H1 (cell line): ENCODE measurements at regions not wholly inside any gene's neighbourhood (a gene's known extent, or its start where the extent isn't known, plus 50 kb on each side); places are given as distances from the start of the nearest gene placed in this dataset.

Experiments
- CTCF ChIA-PET: fragments of 300-600 bp; sonication (Branson Sonifier 250); formaldehyde crosslinking; loops from one replicate; lab custom pipeline; 2021; ENCODE audit not compliant: partially characterized antibody; lab: Charles Lee
- POLR2A ChIA-PET: fragments of 300-600 bp; sonication (Branson Sonifier 250); formaldehyde crosslinking; loops from one replicate; lab custom pipeline; 2021; ENCODE audit warnings: inconsistent platforms; ENCODE audit not compliant: partially characterized antibody; lab: Charles Lee
- DNase-seq, 2 experiments: peaks; one replicate each; pipeline versions ENCODE4 v3.0.0 to v3.0.0-alpha.2; 2010 to 2022; ENCODE audit warnings: low spot score in 2 of 2, low read depth in 1 of 2, mixed read lengths in 1 of 2
- FAIRE-seq: peaks from 2 replicates; lab custom pipeline; 2011; peaks lifted over from hg19 to GRCh38; lab: Jason Lieb, UNC
- H2AFZ ChIP-seq: 2 replicates; pipeline ENCODE4 v1.8.1; 2012; ENCODE audit warnings: low read length, inconsistent platforms
- H2AK5ac ChIP-seq: 2 replicates; pipeline ENCODE4 v1.6.1; 2013; ENCODE audit warnings: low read depth, low read length
- H2BK120ac ChIP-seq: replicated peaks from 2 replicates; pipeline ENCODE3; 2013; ENCODE audit warnings: low read depth, low read length, inconsistent platforms
- H2BK12ac ChIP-seq: 2 replicates; pipeline ENCODE4 v1.6.1; 2013; ENCODE audit warnings: low read depth, low read length
- H2BK15ac ChIP-seq: 2 replicates; pipeline ENCODE4 v1.6.1; 2013; ENCODE audit warnings: low read length
- H2BK20ac ChIP-seq: 2 replicates; pipeline ENCODE4 v1.6.1; 2013; ENCODE audit warnings: low read length
- H2BK5ac ChIP-seq: 2 replicates; pipeline ENCODE4 v1.6.1; 2013; ENCODE audit warnings: low read depth, low read length
- H3K14ac ChIP-seq: 2 replicates; pipeline ENCODE4 v1.6.1; 2013; ENCODE audit warnings: inconsistent platforms; ENCODE audit not compliant: insufficient read length
- H3K18ac ChIP-seq: 2 replicates; pipeline ENCODE4 v1.6.1; 2013; ENCODE audit warnings: low read length; ENCODE audit errors: extremely low read depth
- H3K23ac ChIP-seq: 2 replicates; pipeline ENCODE4 v1.6.1; 2013; ENCODE audit warnings: inconsistent platforms; ENCODE audit not compliant: insufficient read length
- H3K23me2 ChIP-seq: 2 replicates; pipeline ENCODE4 v1.6.1; 2013; ENCODE audit warnings: low read depth, low read length
- H3K27ac ChIP-seq: 2 replicates; pipeline ENCODE4 v1.6.1; 2011; ENCODE audit warnings: low read depth, low read length, inconsistent platforms
- H3K27me3 ChIP-seq, 4 experiments: replicated peaks in 1 of 4; 1 replicate in 1 of 4; 2 replicates in 3 of 4; pipeline versions ENCODE4 v1.6.1 to v1.8.1; 2011 to 2013; ENCODE audit warnings: low read length in 3 of 4, mild to moderate bottlenecking in 3 of 4, inconsistent platforms in 2 of 4, mixed read lengths in 2 of 4, moderate library complexity in 1 of 4; ENCODE audit not compliant: control insufficient read depth in 3 of 4, insufficient read depth in 3 of 4; ENCODE audit errors: extremely low read depth in 1 of 4
- H3K36me3 ChIP-seq, 4 experiments: 2 replicates each; pipeline versions ENCODE4 v1.6.1 to v1.8.1; 2011 to 2013; ENCODE audit warnings: mild to moderate bottlenecking in 4 of 4, low read length in 3 of 4, moderate library complexity in 2 of 4, control low read depth in 1 of 4, inconsistent platforms in 1 of 4; ENCODE audit not compliant: insufficient read depth in 4 of 4, control insufficient read depth in 2 of 4
- H3K4ac ChIP-seq: replicated peaks from 2 replicates; pipeline ENCODE3; 2013; ENCODE audit warnings: low read length, low read depth, mixed read lengths, inconsistent platforms; ENCODE audit not compliant: insufficient read length
- H3K4me1 ChIP-seq, 4 experiments: replicated peaks in 1 of 4; 1 replicate in 1 of 4; 2 replicates in 3 of 4; pipeline versions ENCODE4 v1.6.1 to v1.8.1; 2011 to 2013; ENCODE audit warnings: low read length in 3 of 4, inconsistent platforms in 2 of 4, mixed read lengths in 1 of 4; ENCODE audit not compliant: insufficient read depth in 4 of 4, control insufficient read depth in 3 of 4
- H3K4me2 ChIP-seq, 2 experiments: 2 replicates each; pipeline versions ENCODE4 v1.6.1 to v1.8.1; 2011 to 2013; ENCODE audit warnings: low read depth in 2 of 2, low read length in 2 of 2, control low read depth in 1 of 2, inconsistent platforms in 1 of 2, mild to moderate bottlenecking in 1 of 2; ENCODE audit not compliant: insufficient read depth in 1 of 2
- H3K4me3 ChIP-seq, 4 experiments: fragments of 200-600, 300-600 bp in 1 of 4; sonication (generic), shearing (Covaris generic), sonication (Bioruptor Twin) in 1 of 4; 2 replicates each; pipeline versions ENCODE4 v1.5.1 to v1.8.1; 2011 to 2016; ENCODE audit warnings: low read length in 4 of 4, low read depth in 3 of 4, control low read depth in 2 of 4, inconsistent platforms in 2 of 4, mild to moderate bottlenecking in 2 of 4, mixed read lengths in 1 of 4, moderate library complexity in 1 of 4; ENCODE audit not compliant: insufficient read depth in 2 of 4; ENCODE audit errors: extremely low read depth in 1 of 4
- H3K56ac ChIP-seq: replicated peaks from 2 replicates; pipeline ENCODE3; 2013; ENCODE audit warnings: low read depth, mild to moderate bottlenecking, mixed read lengths, low read length, inconsistent platforms; ENCODE audit not compliant: insufficient read length
- H3K79me1 ChIP-seq: 2 replicates; pipeline ENCODE4 v1.6.1; 2013; ENCODE audit warnings: low read depth, low read length, control low read depth
- H3K79me2 ChIP-seq, 2 experiments: 2 replicates each; pipeline versions ENCODE4 v1.6.1 to v1.8.1; 2012 to 2013; ENCODE audit warnings: low read length in 2 of 2, mild to moderate bottlenecking in 2 of 2, inconsistent platforms in 1 of 2; ENCODE audit not compliant: insufficient read depth in 2 of 2, control insufficient read depth in 1 of 2
- H3K9ac ChIP-seq, 4 experiments: replicated peaks in 1 of 4; 1 replicate in 1 of 4; 2 replicates in 3 of 4; pipeline versions ENCODE4 v1.6.1 to v1.8.1; 2011 to 2013; ENCODE audit warnings: low read depth in 3 of 4, low read length in 3 of 4, control low read depth in 2 of 4, mild to moderate bottlenecking in 2 of 4, moderate library complexity in 2 of 4, inconsistent platforms in 1 of 4; ENCODE audit errors: extremely low read depth in 1 of 4
- H3K9me3 ChIP-seq, 2 experiments: 2 replicates each; pipeline versions ENCODE4 v1.6.1 to v1.8.1; 2012 to 2013; ENCODE audit warnings: mild to moderate bottlenecking in 2 of 2, moderate library complexity in 2 of 2, control low read depth in 1 of 2, inconsistent platforms in 1 of 2, low read depth in 1 of 2, low read length in 1 of 2, mixed read lengths in 1 of 2; ENCODE audit not compliant: insufficient read depth in 2 of 2
- H4K20me1 ChIP-seq, 2 experiments: replicated peaks in 1 of 2; 2 replicates each; pipeline versions ENCODE3 to v1.8.1; 2011 to 2013; ENCODE audit warnings: inconsistent platforms in 2 of 2, low read length in 2 of 2, mild to moderate bottlenecking in 1 of 2; ENCODE audit not compliant: insufficient read depth in 2 of 2, control insufficient read depth in 1 of 2
- H4K5ac ChIP-seq: 2 replicates; pipeline ENCODE4 v1.6.1; 2013; ENCODE audit warnings: low read length, low read depth, mixed read lengths, inconsistent platforms; ENCODE audit not compliant: insufficient read length
- H4K8ac ChIP-seq: 2 replicates; pipeline ENCODE4 v1.8.0; 2013; ENCODE audit warnings: mild to moderate bottlenecking, moderate library complexity, low read length, inconsistent platforms; ENCODE audit not compliant: insufficient read depth; ENCODE audit errors: extremely low read depth
- H4K91ac ChIP-seq: replicated peaks from 2 replicates; pipeline ENCODE3; 2013; ENCODE audit warnings: low read length, mixed read lengths, inconsistent platforms; ENCODE audit not compliant: insufficient read length
- TCF12 ChIP-seq: IDR thresholded peaks from 2 replicates; pipeline ENCODE4 v1.6.1; 2011; ENCODE audit warnings: low read depth, mild to moderate bottlenecking, low read length
- YY1 ChIP-seq: IDR thresholded peaks from 2 replicates; pipeline ENCODE4 v1.6.1; 2011; ENCODE audit warnings: low read depth, mild to moderate bottlenecking, low read length
- WGBS, 2 experiments: shearing (Covaris generic) in 1 of 2; methylation state at CpG; one replicate each; pipeline versions ENCODE4 v1.1.6 to v1.1.7; 2013 to 2015; ENCODE audit warnings: low lambda C conversion rate in 2 of 2, mixed read lengths in 2 of 2, inconsistent platforms in 1 of 2, low coverage in 1 of 2, missing lambda C conversion rate in 1 of 2; ENCODE audit not compliant: insufficient replicate concordance in 2 of 2, insufficient coverage in 1 of 2, insufficient read length in 1 of 2; ENCODE audit errors: extremely low coverage in 1 of 2, missing lambda C conversion rate in 1 of 2; 5-methylcytosine and 5-hydroxymethylcytosine counted together

DNA sequence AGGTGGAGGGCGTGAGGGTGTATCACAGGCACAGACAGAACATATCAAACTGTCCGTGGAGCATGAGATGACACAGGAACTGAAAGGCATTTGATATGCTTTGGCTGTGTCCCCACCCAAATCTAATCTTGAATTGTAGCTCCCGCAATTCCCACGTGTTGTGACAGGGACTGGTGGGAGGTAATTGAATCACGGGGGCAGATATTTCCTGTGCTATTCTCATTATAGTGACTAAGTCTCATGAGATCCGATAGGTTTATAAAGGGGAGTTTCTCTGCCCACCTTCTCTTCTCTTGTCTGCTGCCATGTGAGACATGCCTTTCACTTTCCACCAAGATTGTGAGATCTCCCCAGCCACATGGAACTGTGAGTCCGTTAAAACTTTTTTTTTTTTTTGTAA lies 123.1 kb upstream of the PIEZO2 start:
- no peak overlapping the region for H3K4me2 ChIP-seq
- H4K20me1 ChIP-seq: no peaks in the 10 kb centered on the region
- H4K8ac ChIP-seq: no peak overlapping the region
- no peak overlapping the region for H3K56ac ChIP-seq
- 91% methylated on average over 7 of the region's 7 CpGs; no CpG with 5 or more reads in 1 of the 2 experiments for WGBS, 2 experiments
- no peak overlapping the region for H4K5ac ChIP-seq
- H3K4ac ChIP-seq: no peak overlapping the region
- no peaks in the 10 kb centered on the region for H3K4me1 ChIP-seq
- no peak overlapping the region for H4K91ac ChIP-seq
- no peaks in the 10 kb centered on the region for H3K36me3 ChIP-seq
- H3K23me2 ChIP-seq: no peaks in the 10 kb centered on the region
- H3K27me3 ChIP-seq: no peaks in the 10 kb centered on the region; a peak in 1 of 7 replicates
- TF ChIP-seq YY1 (no peak), TCF12 (no peak)
- TF ChIP-seq, all 59 proteins: peak for 0
- no peak overlapping the region for H2AK5ac ChIP-seq
- H3K9ac ChIP-seq: no peak overlapping the region
- no peak overlapping the region for H2BK5ac ChIP-seq
- H2BK20ac ChIP-seq: no peak overlapping the region
- ChIA-PET POLR2A (interaction anchor here (0.6 kb wide), 1 partner anchor 14 kb away, joined by 3 read pairs; no protein-coding TSS in a partner anchor), CTCF (interaction anchor here (0.7 to 2.0 kb wide), 2 partner anchors 38 to 125 kb away, joined by 3 to 5 read pairs; no protein-coding TSS in a partner anchor)
- no peak overlapping the region for H2BK15ac ChIP-seq
- no peak overlapping the region for H2BK120ac ChIP-seq
- H2AFZ ChIP-seq: no peak overlapping the region
- DNase-seq: no peak
- H3K18ac ChIP-seq: no peak overlapping the region
- H3K27ac ChIP-seq: no peak overlapping the region
- no peaks in the 10 kb centered on the region for H3K79me2 ChIP-seq
- no peaks in the 10 kb centered on the region for H3K9me3 ChIP-seq
- FAIRE-seq: no peak
- no peak overlapping the region for H3K23ac ChIP-seq
- no peak overlapping the region for H3K4me3 ChIP-seq
- no peak overlapping the region for H3K14ac ChIP-seq
- no peak overlapping the region for H2BK12ac ChIP-seq
- no peaks in the 10 kb centered on the region for H3K79me1 ChIP-seq
